ENCODE measurements at regions not wholly inside any gene's neighbourhood (a gene's known extent, or its start where the extent isn't known, plus 50 kb on each side); places are given as distances from the start of the nearest gene placed in this dataset.

GRCh38 chr2:137772451-137772850, 191.8 kb upstream of the HNMT start:
- TF ChIP-seq POLR2A (IDR thresholded peaks at IDR 0.05) (no peak), CTCF (IDR thresholded peaks at IDR 0.05) (no peak), POLR2AphosphoS5 (IDR thresholded peaks at IDR 0.05) (no peak)
